ENCODE measurements at regions not wholly inside any gene's neighbourhood (a gene's known extent, or its start where the extent isn't known, plus 50 kb on each side); places are given as distances from the start of the nearest gene placed in this dataset.

DNA sequence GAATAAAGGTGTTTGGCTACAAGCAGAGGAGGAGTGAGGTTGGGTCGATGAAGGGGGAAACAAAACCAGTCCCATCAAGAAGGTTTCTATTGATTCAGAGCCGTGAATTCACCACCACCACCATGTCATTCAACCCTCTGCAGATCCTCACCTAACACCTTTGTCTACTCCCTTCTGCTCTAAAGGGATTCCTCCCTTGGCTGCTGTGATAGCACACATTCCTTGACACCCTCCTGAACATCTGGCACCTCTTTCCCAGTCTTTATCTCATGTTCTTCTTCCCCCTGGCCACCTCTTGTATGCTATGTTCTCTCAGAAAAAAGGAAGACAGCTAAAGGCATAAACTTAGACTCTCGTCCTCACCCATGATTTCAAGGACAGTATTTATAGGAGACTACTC lies 318.0 kb downstream of the GPAM start:
- TF ChIP-seq, protein P1, sequence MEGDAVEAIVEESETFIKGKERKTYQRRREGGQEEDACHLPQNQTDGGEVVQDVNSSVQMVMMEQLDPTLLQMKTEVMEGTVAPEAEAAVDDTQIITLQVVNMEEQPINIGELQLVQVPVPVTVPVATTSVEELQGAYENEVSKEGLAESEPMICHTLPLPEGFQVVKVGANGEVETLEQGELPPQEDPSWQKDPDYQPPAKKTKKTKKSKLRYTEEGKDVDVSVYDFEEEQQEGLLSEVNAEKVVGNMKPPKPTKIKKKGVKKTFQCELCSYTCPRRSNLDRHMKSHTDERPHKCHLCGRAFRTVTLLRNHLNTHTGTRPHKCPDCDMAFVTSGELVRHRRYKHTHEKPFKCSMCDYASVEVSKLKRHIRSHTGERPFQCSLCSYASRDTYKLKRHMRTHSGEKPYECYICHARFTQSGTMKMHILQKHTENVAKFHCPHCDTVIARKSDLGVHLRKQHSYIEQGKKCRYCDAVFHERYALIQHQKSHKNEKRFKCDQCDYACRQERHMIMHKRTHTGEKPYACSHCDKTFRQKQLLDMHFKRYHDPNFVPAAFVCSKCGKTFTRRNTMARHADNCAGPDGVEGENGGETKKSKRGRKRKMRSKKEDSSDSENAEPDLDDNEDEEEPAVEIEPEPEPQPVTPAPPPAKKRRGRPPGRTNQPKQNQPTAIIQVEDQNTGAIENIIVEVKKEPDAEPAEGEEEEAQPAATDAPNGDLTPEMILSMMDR (IDR thresholded peaks at IDR 0.05) = no peak
- TF ChIP-seq POLR2AphosphoS5 (IDR thresholded peaks at IDR 0.05) = no peak

All from sigmoid colon (tissue), 4 donors.